OCI-LY1 (cell line): ENCODE measurements at regions not wholly inside any gene's neighbourhood (a gene's known extent, or its start where the extent isn't known, plus 50 kb on each side); places are given as distances from the start of the nearest gene placed in this dataset.

ENCODE experiments used
- EZH2 ChIP-seq: fragments of 200-600 bp; sonication (generic), shearing (Covaris generic); IDR thresholded peaks from 2 replicates; pipeline ENCODE4 v1.8.0; 2017; ENCODE audit warnings: borderline replicate concordance, mixed run types, mild to moderate bottlenecking, antibody characterized with exemption, low read length, moderate library complexity, mixed read lengths
- TF ChIP-seq, protein P1 (sequence below): fragments of 200-600 bp; sonication (generic), shearing (Covaris generic); IDR thresholded peaks from 2 replicates; pipeline ENCODE4 v1.5.1; 2017; ENCODE audit warnings: mild to moderate bottlenecking, antibody characterized with exemption, low read length, moderate library complexity, mixed read lengths

- TF ChIP-seq, protein P1, sequence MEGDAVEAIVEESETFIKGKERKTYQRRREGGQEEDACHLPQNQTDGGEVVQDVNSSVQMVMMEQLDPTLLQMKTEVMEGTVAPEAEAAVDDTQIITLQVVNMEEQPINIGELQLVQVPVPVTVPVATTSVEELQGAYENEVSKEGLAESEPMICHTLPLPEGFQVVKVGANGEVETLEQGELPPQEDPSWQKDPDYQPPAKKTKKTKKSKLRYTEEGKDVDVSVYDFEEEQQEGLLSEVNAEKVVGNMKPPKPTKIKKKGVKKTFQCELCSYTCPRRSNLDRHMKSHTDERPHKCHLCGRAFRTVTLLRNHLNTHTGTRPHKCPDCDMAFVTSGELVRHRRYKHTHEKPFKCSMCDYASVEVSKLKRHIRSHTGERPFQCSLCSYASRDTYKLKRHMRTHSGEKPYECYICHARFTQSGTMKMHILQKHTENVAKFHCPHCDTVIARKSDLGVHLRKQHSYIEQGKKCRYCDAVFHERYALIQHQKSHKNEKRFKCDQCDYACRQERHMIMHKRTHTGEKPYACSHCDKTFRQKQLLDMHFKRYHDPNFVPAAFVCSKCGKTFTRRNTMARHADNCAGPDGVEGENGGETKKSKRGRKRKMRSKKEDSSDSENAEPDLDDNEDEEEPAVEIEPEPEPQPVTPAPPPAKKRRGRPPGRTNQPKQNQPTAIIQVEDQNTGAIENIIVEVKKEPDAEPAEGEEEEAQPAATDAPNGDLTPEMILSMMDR = no peak
- no peak for TF ChIP-seq EZH2
Measured at GRCh38 chr15:89400782-89401545, 66.3 kb upstream of the POLG start.
